Effector memory CD4-positive, alpha-beta T cell (primary cell): ENCODE measurements at regions not wholly inside any gene's neighbourhood (a gene's known extent, or its start where the extent isn't known, plus 50 kb on each side); places are given as distances from the start of the nearest gene placed in this dataset.
A peak's percentile ranks its signal among the peaks of the same experiment; 100 is the strongest.

Experiments used
- DNase-seq, 3 donors: peaks; one replicate each; pipeline ENCODE4 v3.0.0-alpha.2; 2020
- H3K27ac ChIP-seq: 2 replicates; pipeline ENCODE4 v1.7.0; 2013; ENCODE audit warnings: mild to moderate bottlenecking, low read length, moderate library complexity; ENCODE audit not compliant: insufficient read depth, poor library complexity, severe bottlenecking
- H3K27me3 ChIP-seq: replicated peaks from 2 replicates; pipeline ENCODE4 v1.7.0; 2013; ENCODE audit warnings: mild to moderate bottlenecking, low read length; ENCODE audit not compliant: insufficient read depth, control insufficient read depth, poor library complexity, severe bottlenecking
- H3K36me3 ChIP-seq: 2 replicates; pipeline ENCODE4 v1.7.0; 2013; ENCODE audit warnings: mild to moderate bottlenecking, low read length, moderate library complexity; ENCODE audit not compliant: control insufficient read depth, insufficient read depth
- H3K4me1 ChIP-seq: 2 replicates; pipeline ENCODE4 v1.7.0; 2013; ENCODE audit warnings: low read length, mild to moderate bottlenecking; ENCODE audit not compliant: control insufficient read depth, insufficient read depth, poor library complexity, severe bottlenecking
- H3K4me3 ChIP-seq: 2 replicates; pipeline ENCODE4 v1.7.0; 2013; ENCODE audit warnings: low read length, low read depth, mild to moderate bottlenecking; ENCODE audit not compliant: insufficient read depth, poor library complexity, severe bottlenecking
- H3K9me3 ChIP-seq: 2 replicates; pipeline ENCODE4 v1.7.0; 2013; ENCODE audit warnings: mild to moderate bottlenecking, low read length, moderate library complexity; ENCODE audit not compliant: control insufficient read depth

DNA sequence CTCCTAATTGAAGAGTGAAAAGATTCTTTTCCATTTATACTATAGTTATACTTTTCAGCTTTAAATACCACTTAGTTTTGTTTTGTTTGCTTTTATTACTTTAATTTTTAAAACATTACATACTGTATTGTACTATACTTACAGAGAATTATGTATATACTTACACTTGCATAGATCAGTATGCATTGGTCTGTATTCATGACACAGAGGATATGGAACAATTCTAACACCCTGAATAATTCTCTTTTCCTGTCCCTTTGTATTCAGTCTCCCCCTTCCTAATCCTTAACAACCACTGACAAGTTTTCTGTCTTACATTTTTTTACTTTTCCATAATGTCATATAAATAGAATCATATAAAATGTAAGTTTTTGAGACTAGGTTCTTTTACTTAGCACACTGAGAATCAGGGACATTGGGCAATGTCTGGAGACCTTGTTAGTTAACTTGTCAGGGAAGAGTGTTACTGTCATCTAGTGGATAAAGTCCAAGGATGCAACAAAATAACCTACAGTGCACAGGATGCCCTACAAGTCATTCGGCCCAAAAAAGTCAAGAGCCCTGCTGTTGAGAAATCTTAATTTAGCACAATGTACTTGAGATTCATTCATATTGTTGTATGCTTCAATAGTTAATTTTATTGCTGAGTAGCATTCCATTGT is 95.7 kb upstream of the MCTP2 start:
- no peaks in the 10 kb centered on the region for H3K4me1 ChIP-seq
- H3K36me3 ChIP-seq: no peaks in the 10 kb centered on the region
- no peaks in the 10 kb centered on the region for H3K27me3 ChIP-seq
- no peaks in the 10 kb centered on the region for H3K9me3 ChIP-seq
- no peak overlapping the region for H3K4me3 ChIP-seq
- no peak overlapping the region for H3K27ac ChIP-seq
- no peak for DNase-seq

DNA sequence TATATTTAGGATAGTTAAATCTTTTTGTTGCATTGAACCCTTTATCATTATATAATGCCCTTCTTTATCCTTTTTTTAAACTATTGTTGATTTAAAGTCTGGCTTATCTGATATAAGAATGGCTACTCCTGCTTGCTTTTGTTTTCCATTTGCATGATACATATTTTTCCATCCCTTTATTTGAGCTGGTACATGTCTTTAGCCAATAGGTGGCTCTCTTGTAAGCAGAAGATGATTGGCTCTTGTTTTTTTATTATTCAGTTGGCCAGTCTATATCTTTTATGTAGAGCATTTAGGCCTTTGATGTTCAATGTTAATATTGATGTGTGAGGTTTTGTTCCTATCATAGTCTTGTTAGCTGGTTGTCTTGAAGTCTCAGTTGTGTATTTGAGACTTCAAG is 99.5 kb upstream of the MCTP2 start:
- Histone ChIP-seq H3K27me3 (no peaks in the 10 kb centered on the region), H3K4me3 (no peak overlapping the region), H3K27ac (no peak overlapping the region), H3K9me3 (no peaks in the 10 kb centered on the region), H3K36me3 (no peaks in the 10 kb centered on the region), H3K4me1 (no peaks in the 10 kb centered on the region)
- DNase-seq: no peak

DNA sequence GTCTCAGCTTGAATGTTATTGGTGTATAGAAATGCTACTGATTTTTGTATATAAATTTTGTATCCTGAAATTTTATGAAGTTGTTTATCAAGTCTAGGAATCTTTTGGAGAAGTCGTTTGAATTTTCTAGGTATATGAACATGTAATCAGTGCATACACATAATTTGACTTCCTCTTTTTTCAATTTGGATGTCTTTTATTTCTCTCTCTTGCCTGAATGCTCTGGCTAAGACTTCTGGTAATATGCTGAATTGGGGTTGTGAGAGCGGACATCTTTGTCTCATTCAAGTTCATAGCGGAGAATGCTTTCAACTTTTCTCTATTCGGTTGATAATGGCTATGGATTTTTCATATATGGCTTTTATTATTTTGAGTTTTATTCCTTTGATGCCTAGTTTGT is 100.9 kb upstream of the MCTP2 start:
- Histone ChIP-seq H3K4me3 (no peak overlapping the region), H3K36me3 (no peaks in the 10 kb centered on the region), H3K27ac (no peak overlapping the region), H3K9me3 (no peaks in the 10 kb centered on the region), H3K4me1 (no peaks in the 10 kb centered on the region), H3K27me3 (no peaks in the 10 kb centered on the region)
- DNase-seq: no peak

DNA sequence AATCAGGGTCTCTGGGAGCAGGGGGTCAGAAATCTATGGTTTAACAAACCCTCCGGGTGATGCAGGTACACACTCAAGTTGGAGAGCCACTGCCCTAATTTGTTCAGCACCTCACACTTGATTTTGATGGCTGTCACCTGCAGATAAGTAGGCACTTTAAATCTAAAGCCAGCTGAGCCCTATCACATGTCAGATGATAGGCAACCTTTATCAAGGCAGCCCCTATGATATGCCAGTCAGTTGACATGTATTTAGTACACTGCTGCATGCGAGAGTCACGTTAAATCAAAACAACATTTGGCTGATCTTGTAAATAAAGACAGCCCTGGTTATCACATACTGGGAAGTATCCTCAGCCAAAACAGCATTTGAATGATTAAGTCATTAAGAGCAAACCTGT is 104.4 kb upstream of the MCTP2 start:
- no peak overlapping the region for H3K4me3 ChIP-seq
- H3K9me3 ChIP-seq: no peaks in the 10 kb centered on the region
- no peaks in the 10 kb centered on the region for H3K36me3 ChIP-seq
- H3K27ac ChIP-seq: no peak overlapping the region
- H3K4me1 ChIP-seq: no peaks in the 10 kb centered on the region
- no peaks in the 10 kb centered on the region for H3K27me3 ChIP-seq
- DNase-seq: no peak

DNA sequence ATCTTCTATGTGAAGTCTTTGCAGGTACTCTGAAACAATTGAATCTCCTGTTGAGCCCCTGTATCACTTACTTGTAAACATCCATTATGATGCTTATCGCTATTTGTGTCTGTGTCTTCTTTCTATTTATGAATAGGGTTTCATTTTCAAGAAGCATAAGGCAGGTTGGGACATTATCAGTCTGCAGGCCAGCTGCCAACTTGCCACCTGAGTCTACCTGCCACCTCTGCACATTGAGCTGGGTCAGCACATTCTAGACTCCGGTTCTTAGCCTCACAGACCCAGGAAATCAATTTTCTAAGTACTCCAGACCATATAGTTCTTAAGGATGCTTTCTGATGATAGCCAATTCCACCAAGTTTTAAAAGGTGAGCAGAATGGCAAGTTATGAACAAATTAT is 105.7 kb upstream of the MCTP2 start:
- no peaks in the 10 kb centered on the region for H3K27me3 ChIP-seq
- H3K4me1 ChIP-seq: no peaks in the 10 kb centered on the region
- H3K4me3 ChIP-seq: no peak overlapping the region
- H3K27ac ChIP-seq: no peak overlapping the region
- no peaks in the 10 kb centered on the region for H3K36me3 ChIP-seq
- DNase-seq: no peak
- no peaks in the 10 kb centered on the region for H3K9me3 ChIP-seq

DNA sequence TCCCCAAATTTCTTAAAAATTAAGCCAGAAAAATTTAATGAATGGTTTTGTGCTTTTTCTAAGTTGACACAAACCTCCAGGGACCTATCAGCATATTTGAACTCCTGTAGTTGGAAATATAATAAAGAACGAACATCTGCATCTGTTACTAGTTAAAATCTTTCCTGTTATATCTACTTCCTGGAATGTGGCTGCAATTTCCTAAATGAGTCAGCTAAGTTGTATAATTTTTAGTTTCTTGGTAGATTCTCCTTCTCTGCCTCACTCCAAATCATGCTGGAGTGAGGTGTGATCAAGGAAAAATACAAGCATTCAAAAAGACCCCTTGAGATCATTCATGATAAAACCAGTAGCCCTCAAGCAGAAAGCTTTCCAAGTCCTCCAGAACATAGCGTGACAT is 106.2 kb upstream of the MCTP2 start:
- no peaks in the 10 kb centered on the region for H3K9me3 ChIP-seq
- DNase-seq: no peak
- H3K27ac ChIP-seq: no peak overlapping the region
- no peak overlapping the region for H3K4me3 ChIP-seq
- H3K4me1 ChIP-seq: no peaks in the 10 kb centered on the region
- H3K27me3 ChIP-seq: no peaks in the 10 kb centered on the region
- no peaks in the 10 kb centered on the region for H3K36me3 ChIP-seq

DNA sequence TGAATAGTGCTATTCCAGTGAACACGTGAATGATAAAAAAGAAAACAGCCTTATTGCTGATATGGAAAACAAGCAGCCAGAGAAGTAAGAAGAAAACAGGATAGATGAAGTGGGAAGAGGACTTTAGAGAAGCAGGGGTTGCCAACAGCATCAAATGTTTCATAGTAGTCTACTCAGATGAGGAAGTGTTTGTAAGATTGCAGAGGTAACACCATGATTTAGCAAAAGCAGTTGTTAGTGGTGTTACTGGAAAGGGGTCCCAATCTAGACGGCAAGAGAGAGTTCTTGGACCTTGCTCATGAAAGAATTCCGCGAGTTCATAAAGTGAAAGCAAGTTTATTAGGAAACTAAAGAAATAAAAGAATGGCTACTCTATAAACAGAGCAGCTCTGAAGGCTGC is 108.8 kb upstream of the MCTP2 start:
- H3K27me3 ChIP-seq: no peaks in the 10 kb centered on the region
- no peak for DNase-seq
- no peaks in the 10 kb centered on the region for H3K36me3 ChIP-seq
- H3K4me1 ChIP-seq: no peaks in the 10 kb centered on the region
- H3K27ac ChIP-seq: no peak overlapping the region
- H3K4me3 ChIP-seq: no peak overlapping the region
- H3K9me3 ChIP-seq: no peaks in the 10 kb centered on the region

DNA sequence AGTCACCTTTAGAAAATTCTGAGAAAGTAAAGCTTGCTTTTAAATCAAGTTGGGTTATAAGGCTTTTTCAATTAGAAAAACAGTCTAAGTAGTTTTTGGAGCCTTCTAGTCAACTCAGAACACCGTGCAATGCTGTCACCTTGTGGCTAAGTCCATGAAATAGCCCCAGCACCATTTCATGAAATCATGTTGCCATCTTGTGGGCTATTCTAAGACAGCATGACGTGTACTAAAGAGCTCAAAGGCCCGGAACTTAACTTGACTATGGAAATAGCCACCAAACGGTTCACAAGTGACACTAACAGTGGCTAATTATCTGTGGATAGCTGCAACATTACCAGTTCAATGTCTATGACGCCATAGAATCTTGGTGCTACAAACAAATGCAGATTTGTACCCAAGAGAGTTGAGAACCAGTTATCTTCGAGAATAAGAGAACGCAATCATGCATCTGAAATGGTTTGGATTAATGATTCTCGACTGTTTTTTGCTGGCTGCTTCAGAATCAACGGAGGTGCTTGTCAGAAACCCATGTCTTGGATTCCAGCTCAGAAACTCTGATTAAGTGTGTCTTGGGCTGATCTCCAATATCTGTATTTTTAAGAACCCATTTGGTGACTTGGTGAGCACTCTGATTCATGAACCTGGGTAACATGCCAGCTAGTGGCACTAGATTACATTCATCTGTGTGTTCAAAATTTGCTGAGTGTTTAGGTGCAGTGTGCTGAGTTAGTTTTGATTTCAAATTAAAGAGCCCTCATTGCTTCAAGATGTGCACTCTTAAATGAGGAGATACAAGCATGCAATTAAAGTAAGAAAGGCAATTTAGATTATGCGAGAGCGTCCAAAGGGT is 111.2 kb upstream of the MCTP2 start:
- H3K36me3 ChIP-seq: no peaks in the 10 kb centered on the region
- H3K27ac ChIP-seq: no peak overlapping the region
- peak; percentile 4 to 33 (median 9) for DNase-seq
- H3K9me3 ChIP-seq: no peaks in the 10 kb centered on the region
- no peaks in the 10 kb centered on the region for H3K4me1 ChIP-seq
- H3K27me3 ChIP-seq: no peaks in the 10 kb centered on the region
- no peak overlapping the region for H3K4me3 ChIP-seq

DNA sequence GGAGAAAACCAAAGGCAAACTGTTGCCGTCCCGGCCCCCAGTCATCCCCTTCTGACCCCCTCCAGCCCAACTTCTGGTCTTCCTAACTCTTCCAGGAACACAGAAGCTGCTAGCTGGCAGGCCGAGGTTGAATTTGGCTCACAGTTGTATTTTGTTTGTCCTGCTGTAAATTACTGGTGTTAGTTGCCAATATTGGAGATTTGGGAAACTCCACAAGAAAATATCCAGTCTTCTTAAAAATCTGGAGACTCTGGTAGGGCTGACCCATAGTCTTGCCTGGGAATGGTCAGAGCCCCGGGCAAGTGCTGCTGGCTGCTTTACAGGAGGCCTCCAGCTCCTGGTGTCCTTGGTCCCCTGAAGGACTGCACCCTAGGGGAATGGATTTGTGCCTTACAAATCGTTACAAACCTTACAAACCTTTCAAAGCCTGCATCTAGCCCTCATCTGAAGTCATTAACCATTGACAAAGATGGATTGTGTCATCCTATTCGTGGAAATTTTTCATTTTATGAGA is 112.0 kb upstream of the MCTP2 start:
- Histone ChIP-seq H3K36me3 (no peaks in the 10 kb centered on the region), H3K9me3 (no peaks in the 10 kb centered on the region), H3K4me1 (no peaks in the 10 kb centered on the region), H3K4me3 (no peak overlapping the region), H3K27me3 (no peaks in the 10 kb centered on the region), H3K27ac (no peak overlapping the region)
- no peak for DNase-seq

DNA sequence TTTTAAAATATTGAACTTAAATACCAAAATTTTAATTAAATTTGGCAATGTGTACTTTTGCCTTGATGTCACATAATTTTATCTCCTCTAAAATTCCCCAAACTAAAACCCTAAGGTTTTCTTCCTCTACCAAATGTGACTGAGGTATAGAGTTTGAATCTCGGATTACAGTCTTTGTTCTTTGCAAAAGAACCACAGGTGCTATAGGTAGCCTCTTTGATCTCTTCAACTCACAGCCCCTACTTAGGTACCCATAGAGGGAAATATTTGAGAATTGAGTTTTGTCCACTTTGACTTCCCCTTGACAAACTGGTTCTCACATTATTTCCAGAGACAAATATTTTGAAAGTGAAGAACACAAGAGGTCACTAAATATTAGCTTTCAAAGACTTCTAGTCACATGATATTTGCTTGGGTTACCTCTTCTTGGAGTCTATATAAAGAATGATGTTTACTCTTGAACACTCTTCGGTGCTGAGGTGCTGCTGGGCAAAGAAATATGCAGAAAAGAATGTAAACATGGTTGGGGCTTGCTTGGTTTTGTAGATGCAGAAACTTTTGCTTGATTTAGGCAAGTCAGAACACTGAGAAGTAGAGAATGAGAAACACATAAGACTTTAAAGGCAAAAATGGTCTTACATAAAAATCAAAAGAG is 120.8 kb upstream of the MCTP2 start:
- Histone ChIP-seq H3K4me1 (no peaks in the 10 kb centered on the region), H3K27me3 (no peaks in the 10 kb centered on the region), H3K36me3 (no peaks in the 10 kb centered on the region), H3K4me3 (no peak overlapping the region), H3K27ac (no peak overlapping the region), H3K9me3 (no peaks in the 10 kb centered on the region)
- DNase-seq: no peak
